SKM-1 treated with dmso at 0.1 percent for 144 hours (cell line): ENCODE measurements at regions not wholly inside any gene's neighbourhood (a gene's known extent, or its start where the extent isn't known, plus 50 kb on each side); places are given as distances from the start of the nearest gene placed in this dataset.
A peak's percentile ranks its signal among the peaks of the same experiment; 100 is the strongest.
"Not testable (repeated sequence)": the region's sequence is repeated elsewhere in the genome, so short reads cannot be mapped to it uniquely, and the experiment has no call there.

Experiments used
- DNase-seq: peaks from one replicate; lab custom pipeline; 2025; ENCODE audit not compliant: unreplicated experiment; lab: John Stamatoyannopoulos, UW

DNA sequence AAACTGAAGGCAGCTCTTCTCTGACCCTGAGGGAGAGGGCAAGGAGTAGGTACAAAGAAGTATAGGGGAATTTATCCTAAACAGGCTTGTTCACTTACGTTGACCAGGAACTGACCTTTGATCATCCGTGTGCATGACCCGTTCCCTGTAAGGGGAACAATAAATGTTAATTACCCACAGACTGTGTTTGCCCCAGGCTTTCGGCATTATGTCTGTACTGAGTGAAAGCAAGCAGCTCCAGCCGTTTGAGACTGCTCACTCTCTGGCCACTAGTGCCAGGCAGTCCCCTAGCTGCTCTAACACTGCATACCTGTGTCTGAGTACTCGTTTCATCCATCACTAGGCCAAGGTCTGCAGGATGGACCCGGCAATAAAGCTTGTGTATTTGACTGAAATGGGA, 1365.3 kb downstream of the NCAM2 start:
- DNase-seq: no peak

DNA sequence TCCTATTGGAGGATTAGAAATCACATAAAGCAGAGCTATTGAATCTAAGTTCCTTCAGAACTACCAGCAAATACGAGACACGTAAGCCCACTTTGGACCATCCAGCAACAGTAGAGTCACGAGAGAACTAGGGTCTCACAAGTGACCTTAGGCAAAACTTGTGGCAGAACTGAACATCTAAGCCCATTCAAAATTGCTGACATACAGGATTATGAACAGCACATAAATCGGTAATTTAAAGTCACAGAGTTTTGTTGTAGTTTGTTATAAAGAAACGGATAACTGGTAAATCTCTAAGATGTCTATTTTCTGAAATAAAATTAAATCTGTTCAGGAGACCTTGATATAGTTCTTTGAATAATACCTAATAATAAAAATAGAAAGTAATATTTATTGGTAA, 1366.0 kb downstream of the NCAM2 start:
- DNase-seq: no peak

DNA sequence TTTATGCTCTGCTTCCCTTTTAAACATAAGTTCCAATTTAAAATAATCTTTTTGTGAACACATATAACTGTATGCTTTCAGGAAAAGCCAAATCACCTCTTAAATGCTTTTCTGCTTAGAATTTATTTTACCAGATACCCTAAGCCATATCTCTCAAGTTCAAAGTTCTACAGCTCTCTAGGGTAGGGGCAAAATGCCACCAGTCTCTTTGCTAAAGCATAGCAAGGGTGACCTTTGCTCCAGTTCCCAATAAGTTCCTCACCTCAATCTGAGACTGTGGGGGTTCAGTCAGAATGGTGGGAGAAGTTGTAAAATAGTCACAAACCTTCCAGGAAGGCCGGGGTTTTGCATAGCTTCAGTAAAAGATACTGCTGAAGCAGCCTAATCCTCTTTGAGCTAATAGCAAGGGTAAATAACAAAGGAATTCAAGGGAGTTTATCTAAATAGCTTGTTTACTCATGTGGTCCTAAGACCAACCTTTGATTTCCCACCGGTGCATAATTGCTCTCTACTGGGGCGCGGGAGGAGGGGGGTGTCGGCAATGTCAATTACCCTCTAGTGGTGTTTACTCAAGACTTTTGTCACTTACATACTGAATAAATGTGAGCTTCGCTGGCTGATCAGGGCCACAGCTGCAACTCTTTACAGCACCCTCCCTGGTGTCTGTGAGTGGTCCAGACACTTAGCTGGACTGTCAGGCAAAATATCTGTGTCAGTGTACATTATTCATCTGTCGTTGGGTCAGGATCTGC, 1376.2 kb downstream of the NCAM2 start:
- DNase-seq: no peak

DNA sequence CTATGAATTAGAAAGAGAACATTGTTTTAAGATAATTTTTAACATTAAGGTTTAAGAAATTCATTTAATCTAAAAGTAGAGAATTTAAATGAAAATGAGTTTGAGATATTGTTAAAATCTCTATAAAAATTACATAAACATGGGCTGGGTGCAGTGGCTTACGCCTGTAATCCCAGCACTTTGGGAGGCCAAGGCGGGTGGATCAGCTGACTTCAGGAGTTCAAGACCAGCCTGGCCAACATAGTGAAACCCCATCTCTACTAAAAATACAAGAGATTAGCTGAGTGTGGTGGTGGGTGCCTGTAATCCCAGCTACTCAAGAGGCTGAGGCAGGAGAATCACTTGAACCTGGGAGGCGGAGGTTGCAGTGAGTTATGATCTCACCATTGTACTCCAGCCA, 1379.6 kb downstream of the NCAM2 start:
- not testable (repeated sequence) for DNase-seq

DNA sequence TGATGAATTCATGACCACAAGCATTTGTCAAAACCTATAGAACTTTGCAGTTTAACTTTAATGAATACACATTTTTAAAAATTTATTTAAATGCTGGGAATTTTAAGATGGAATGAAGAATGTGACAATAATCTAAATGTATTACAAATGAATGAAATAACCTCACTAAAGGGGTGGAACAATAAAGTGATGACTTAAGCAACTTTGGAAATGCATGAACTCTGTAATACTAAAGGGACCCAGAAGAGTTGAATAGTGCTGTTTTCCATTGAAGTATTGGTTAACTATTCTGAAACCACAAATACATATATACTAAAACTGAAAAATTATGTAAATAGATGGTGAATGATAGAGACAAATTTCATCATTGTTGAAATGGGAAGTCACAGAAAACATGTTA, 1395.1 kb downstream of the NCAM2 start:
- no peak for DNase-seq

DNA sequence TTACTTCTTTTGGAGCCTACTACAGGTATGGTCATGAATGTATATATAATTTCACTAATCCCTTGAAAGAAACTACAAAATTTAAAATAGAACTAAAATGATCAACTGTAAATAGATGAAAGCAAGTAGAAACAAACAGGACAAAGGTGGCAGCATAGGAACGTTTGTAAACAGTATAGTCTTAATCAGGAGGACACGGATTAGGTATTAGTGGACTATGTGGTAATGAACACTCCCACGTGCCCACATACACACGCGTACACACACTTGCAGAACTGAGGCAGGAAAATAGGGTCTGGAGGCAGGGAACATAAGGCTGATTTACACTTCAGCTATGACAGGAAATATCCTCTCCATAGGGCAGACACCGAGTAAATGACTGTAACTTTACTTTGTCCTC, 1397.8 kb downstream of the NCAM2 start:
- DNase-seq: no peak

DNA sequence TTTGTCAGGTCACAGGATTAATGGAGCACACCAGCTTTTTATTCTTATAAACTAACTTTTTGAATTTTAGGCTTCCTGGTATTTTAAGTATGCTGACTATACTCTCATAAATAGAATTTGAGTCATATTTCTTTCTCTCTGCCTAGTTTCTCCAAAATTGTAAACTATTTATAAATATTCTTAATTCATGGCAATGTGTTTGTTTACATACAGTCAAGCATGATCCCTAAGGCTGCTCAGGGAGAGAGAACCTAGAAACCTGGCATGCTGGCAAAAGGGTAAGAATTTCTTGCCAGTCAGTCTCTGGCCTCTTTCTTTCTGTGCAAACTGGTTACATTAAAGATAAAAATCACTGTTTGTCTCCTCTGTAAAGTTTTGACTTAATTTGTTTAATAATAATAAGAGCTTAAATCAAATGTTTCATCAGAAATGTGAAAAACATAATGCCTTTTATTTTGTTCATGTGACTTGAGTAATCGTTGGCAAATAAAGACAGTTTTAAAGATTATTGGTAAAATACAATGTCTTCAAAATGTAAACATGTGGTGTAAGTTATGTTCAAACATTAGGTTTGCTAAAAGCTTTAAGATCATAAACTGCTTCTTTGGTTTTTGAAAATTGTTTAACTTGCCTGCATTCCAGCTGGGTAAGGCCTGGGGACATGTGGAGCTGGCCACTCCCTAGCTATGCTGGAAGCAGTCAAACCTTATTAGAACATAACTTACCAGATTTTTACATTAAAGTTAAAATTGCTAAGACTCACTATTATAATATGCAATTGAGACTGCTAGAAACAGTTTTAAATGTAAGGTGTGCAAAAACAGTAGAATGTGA, 1401.7 kb downstream of the NCAM2 start:
- DNase-seq: no peak

DNA sequence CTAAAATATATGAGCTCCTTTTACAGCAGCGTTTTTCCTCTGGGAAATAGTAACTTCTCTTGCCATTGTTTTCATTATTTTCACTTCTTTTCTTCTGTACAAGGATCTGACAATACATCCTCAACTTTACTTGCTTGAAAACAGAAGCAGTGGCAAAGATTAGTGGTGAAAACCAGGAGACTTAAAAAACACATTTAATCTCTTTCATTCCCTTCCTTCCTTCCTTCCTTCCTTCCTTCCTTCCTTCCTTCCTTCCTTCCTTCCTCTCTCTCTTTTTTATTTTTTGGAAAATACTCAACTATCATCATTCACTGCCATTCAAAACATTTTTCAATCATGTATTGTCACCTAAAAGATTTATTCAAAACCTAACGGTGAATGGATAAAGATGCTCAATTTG, 1411.4 kb downstream of the NCAM2 start:
- no peak for DNase-seq

DNA sequence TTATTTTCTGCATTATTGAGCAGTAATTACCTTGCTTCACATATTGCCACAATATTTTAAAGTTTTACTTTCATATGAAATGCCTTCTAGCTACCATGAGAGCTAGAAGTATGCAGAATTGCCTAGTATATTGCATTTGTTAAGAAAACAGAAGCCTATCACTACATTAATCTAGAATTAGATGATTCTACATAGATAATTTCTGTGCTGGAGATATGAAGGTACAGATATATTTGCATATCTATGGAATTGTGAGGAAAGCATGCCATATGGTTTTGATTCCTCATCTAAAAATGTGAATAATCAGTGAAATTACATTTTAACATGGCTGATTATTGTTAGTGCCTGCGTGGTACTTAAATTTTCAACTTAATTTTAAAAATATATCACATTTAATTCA, 1418.3 kb downstream of the NCAM2 start:
- DNase-seq: no peak

DNA sequence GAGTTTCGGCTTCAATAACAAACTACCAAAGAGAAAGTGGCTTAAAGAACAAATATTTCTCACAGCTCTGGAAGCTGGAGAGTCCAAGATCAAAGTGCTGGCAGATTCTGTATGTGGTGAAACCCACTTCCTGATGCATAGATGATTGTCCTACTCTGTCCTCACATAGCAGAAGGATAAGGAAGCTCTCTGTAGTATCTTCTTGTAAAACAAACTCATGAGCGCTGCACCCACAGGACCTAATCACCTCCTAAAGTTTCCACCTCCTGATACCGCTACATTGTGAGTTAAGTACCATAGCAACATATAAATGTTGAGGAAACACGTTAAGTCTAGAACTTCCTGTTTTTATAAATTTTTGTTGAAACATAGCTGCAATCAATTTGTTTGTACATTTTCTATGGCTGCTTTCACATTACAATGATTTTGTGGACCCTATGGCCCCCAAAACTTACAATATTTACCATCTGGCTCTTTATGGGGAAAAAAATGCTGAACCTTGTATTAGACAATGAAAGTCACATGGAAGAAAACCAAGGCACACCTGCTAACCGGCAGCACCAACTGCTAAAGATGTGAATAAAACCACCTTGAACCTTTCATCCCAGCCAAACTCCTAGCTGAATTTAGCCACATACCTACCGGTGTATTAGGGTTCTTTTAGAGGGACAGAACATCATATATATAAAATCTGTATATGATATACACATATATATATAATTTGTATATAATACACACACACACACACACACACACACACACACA, 1423.4 kb downstream of the NCAM2 start:
- DNase-seq: peak; percentile 32

DNA sequence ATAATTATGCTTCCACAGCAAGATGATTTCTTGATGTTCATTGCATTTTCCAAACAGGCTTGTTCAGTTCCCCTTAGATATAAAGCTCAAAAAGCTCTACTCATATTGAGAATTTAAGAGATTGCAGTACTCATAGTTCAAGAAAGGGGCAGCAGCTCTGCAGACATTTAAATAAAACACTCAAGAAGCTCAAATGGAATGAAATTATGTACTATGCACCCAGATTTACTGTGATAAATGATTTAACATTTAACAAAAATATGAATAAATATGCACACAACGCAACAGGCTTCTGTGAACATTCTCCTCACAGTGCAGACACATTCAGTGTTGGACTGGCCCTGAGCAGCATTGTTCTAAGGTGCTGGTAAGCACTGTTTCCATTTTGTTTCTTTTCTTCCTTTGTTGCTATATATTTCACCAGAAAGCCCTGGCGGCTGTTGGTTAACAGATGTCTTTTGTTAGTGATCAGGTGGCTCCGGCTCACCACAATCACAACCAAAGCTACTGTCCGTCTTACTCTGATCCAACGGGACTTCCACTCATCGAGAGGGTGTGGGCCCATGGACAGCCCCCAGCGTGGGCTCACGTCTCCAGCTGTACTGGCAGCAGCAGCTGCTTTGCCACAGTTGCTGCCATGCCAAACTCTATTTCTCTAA, 1440.3 kb downstream of the NCAM2 start:
- DNase-seq: no peak

DNA sequence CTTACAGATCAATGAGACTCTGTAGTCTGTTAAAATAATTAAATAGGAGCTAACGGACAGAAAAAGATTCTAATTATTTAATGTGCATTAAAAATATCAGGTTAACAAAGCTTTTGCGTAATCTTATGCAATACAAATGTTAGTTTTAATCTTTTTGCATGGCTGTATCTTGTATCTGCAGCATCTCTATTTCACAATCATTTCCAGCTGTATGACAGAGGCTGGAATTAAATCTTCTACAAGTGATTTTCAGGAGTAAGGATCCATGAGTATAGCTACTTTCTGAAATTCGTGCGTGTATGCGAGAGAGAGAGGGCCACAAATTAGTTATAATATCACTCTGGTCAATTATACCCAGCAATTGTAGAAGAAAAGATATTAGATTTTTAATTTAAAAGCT, 1446.8 kb downstream of the NCAM2 start:
- no peak for DNase-seq

DNA sequence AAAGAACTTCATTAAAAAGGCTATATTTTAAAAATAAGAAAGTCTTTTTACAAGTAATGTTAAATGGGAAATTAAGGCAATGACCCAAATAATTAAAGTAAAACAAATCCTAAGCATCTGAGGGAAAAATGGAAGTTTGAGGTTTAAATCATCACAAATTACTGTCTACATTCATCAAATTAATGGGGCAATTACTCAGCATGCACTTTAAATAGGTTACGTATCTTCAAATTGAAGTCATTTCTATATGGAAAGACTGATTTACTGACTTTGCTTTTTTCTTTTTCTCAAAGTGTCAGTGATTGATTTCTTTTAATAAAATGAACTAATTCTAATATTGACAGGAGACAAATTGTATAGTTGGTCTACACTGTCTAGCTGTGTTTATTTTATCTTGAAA, 1452.3 kb downstream of the NCAM2 start:
- no peak for DNase-seq

DNA sequence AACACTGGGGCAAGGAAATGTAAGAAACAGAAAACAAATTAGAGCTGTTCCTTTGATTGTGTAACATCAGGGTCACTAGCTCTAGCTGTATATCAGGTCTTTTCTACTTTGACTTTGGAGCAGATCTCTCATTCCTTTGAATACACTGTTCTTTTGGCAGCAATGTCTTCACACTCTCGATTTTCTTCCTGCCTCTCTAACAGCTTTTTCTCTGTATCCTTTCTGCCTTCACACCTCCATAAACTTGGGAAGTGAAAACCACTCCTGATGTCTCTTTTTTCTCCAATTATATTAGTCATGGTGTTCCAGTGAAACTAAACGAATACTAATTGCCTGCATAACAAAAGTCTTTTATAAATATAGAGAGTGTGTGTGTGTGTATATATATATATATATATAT, 1458.0 kb downstream of the NCAM2 start:
- no peak for DNase-seq

DNA sequence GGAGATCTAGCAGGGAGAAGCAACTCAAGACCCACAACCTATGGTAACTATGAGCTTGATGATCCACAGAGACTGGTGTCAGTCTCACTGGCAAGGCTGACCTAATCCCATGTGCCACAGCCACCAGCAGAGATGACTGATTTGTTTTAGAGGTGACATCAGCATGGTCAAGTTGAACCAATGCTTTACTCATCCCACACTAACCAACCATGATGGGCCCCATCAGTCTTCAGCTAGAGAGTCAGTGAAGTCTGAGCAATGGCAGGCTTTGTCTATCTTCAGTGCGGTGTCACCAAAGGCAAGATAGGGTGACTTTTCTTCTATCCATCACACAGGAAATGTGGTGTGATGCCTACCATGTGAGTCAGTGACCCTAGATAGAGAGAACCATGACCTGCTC, 1470.7 kb downstream of the NCAM2 start:
- DNase-seq: no peak

DNA sequence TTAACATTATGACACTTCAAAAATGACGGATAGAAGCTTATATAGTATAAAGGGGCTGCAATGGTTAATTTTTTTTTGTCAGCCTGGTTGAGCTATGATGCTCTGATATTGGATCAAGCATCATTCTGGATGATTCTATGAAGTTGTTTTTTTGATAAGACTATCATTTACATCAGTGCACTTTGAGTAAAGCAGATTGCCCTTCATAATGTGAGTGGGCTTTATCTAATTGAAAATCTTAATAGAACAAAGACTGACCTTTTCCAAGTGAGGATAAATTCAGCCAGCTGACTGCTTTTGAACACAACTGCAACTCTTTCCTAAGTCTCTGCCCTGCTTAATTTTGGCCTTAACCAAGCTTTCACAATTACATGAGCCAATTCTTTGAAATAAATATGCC, 1476.2 kb downstream of the NCAM2 start:
- no peak for DNase-seq

DNA sequence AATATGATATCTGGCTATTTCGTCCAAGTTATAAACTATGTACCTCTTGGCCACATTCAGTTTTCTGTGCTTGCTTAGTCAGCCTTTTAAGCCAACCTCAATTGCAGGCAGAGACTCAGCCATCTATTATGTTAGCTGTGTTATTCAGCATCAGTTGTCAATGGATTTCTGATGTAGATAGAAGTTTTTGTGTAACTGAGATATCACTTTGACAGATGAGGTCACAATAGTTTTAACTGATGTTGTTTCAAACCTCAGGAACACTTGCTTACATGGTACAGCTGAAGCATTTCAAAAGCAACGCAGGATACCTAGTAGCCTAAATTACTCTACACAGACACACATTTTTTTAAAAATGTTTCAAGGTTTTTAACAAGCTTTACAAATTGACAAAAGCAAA, 1478.0 kb downstream of the NCAM2 start:
- no peak for DNase-seq

DNA sequence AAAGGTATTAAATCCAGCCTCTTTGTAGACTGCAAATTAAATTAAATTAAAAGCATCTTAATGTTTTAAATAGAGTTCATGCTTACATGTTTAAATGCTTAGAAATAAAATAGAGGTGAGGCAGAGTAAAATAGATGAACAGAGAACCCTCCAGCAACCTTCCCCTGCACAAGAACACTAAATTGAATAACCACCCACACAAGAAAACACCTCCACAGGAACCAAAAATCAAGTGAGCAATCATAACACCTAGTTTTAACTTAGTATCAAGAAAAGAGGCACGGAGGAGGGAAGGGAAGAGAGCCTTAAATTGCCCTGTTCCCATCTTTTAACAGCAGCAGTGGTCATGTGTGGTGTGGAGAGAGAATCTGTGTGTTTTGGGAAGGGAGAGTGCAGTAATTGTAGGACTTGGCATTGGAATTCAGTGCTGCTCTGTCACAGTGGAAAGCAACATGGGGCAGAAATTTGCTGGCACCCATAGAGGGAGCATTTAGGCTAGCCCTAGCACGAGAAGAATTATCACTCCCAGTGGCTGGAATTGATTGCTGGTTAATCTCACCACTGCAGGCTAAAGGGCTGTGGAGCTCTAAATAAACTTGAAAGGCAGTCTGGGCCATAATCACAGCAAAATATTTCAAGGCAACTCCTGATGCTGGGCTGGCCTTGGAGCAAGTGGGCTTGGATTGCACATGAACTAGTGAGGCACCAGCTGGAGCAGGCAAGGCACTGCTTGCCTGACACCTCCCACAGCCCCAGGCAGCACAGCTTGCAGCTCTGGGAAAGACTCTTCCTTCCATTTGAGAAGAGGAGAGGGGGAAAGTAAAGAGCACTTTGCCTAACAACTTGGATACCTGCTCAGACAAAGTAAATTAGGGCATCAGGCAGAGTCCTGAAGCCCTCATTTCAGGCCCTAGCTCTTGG, 1478.8 kb downstream of the NCAM2 start:
- no peak for DNase-seq

DNA sequence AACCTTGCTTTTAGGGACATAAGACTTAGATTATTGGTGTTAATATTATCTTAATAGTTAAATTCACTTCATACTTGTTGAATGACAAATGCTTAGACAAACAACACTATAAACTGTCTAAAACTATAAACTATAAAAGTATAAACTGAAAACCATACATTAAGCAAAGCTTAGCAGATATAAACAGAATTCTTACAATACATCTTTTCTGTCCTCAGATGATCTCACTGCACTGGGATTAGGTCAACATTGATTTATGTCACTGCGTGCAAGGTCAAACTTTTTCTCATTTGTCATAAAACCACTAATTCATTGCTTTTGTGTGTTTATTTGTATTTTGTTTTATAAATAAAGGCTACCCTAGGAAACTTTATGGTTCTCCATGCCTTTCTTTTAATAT, 1491.8 kb downstream of the NCAM2 start:
- no peak for DNase-seq

DNA sequence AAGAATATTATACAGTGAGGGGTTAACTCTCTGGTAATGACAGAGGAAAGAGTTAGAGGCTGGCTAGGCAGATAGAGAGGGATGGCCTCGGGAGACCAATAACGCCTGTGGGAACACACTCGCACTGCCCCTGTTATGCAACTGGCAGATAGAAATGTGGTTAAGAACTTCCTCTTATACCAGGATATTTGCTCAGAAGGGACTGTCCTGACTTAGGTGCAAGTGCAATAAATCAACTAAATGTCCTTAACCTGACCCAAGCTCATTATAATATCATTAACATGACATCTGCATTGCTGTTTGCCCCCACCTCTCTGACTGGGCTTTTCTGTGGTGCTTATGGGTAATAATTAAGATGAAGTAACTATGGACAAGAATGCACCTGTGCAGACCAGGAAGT, 1518.0 kb downstream of the NCAM2 start:
- peak; percentile 95 for DNase-seq
